SK-N-SH treated with all-trans-retinoic acid at 6 μM for 48 hours (cell line): ENCODE measurements at regions not wholly inside any gene's neighbourhood (a gene's known extent, or its start where the extent isn't known, plus 50 kb on each side); places are given as distances from the start of the nearest gene placed in this dataset.

ENCODE experiments used
- ATAC-seq: fragments of 200-7000 bp; cut with Tn5 transposase; 3 replicates; pipeline ENCODE4 v1.9.1; 2020; ENCODE audit warnings: mild to moderate bottlenecking, moderate library complexity
- ARNTL ChIP-seq: fragments of 450-650 bp; formaldehyde crosslinking; IDR thresholded peaks from 2 replicates; pipeline ENCODE4 v1.5.0; 2020; ENCODE audit warnings: low read depth, mild to moderate bottlenecking, moderate library complexity, borderline replicate concordance
- BACH2 ChIP-seq: fragments of 250-450 bp; sonication (Bioruptor Pico); IDR thresholded peaks from 2 replicates; pipeline ENCODE4 v1.9.0; 2021; ENCODE audit warnings: mild to moderate bottlenecking, borderline replicate concordance
- CREB5 ChIP-seq: fragments of 250-450 bp; sonication (Bioruptor Pico); IDR thresholded peaks from 2 replicates; pipeline ENCODE4 v1.5.1; 2020; ENCODE audit warnings: low read depth, mild to moderate bottlenecking, moderate library complexity
- CSDC2 ChIP-seq: fragments of 250-450 bp; sonication (Bioruptor Pico); IDR thresholded peaks from 2 replicates; pipeline ENCODE4 v1.5.0; 2020; ENCODE audit warnings: mild to moderate bottlenecking, moderate library complexity
- CSRNP3 ChIP-seq: fragments of 250-450 bp; sonication (Bioruptor Pico); IDR thresholded peaks from 2 replicates; pipeline ENCODE4 v1.5.1; 2021; ENCODE audit warnings: mild to moderate bottlenecking, moderate library complexity
- ESRRG ChIP-seq: fragments of 250-450 bp; sonication (Bioruptor Pico); IDR thresholded peaks from 2 replicates; pipeline ENCODE4 v1.6.1; 2021; ENCODE audit warnings: mild to moderate bottlenecking
- GLIS3 ChIP-seq: fragments of 250-450 bp; sonication (Bioruptor Pico); IDR thresholded peaks from 2 replicates; pipeline ENCODE4 v1.5.0; 2020; ENCODE audit warnings: mild to moderate bottlenecking, moderate library complexity
- ISL1 ChIP-seq: fragments of 250-450 bp; sonication (Bioruptor Pico); IDR thresholded peaks from 2 replicates; pipeline ENCODE4 v2.1.2; 2022; ENCODE audit warnings: mild to moderate bottlenecking, moderate library complexity
- PATZ1 ChIP-seq: fragments of 250-450 bp; sonication (Bioruptor Pico); IDR thresholded peaks from 2 replicates; pipeline ENCODE4 v1.8.0; 2020; ENCODE audit warnings: mild to moderate bottlenecking, moderate library complexity, borderline replicate concordance
- POU6F1 ChIP-seq: fragments of 250-450 bp; sonication (Bioruptor Pico); IDR thresholded peaks from 2 replicates; pipeline ENCODE4 v1.8.0; 2021; ENCODE audit warnings: low read depth, mild to moderate bottlenecking, moderate library complexity, borderline replicate concordance
- PPARA ChIP-seq: fragments of 250-450 bp; sonication (Bioruptor Pico); IDR thresholded peaks from 2 replicates; pipeline ENCODE4 v1.5.0; 2020; ENCODE audit warnings: mild to moderate bottlenecking, borderline replicate concordance
- SNAI2 ChIP-seq: fragments of 250-450 bp; sonication (Bioruptor Pico); IDR thresholded peaks from 2 replicates; pipeline ENCODE4 v1.5.0; 2020; ENCODE audit warnings: mild to moderate bottlenecking, moderate library complexity
- TCF4 ChIP-seq: fragments of 250-450 bp; sonication (Bioruptor Pico); IDR thresholded peaks from 2 replicates; pipeline ENCODE4 v1.8.0; 2021; ENCODE audit warnings: mild to moderate bottlenecking, moderate library complexity, borderline replicate concordance
- TOX ChIP-seq: fragments of 250-450 bp; sonication (Bioruptor Pico); IDR thresholded peaks from 2 replicates; pipeline ENCODE4 v1.8.0; 2021; ENCODE audit warnings: mild to moderate bottlenecking, moderate library complexity, borderline replicate concordance
- TSHZ2 ChIP-seq: fragments of 250-450 bp; sonication (Bioruptor Pico); IDR thresholded peaks from 2 replicates; pipeline ENCODE4 v1.5.0; 2020; ENCODE audit warnings: mild to moderate bottlenecking, moderate library complexity
- ZC3H10 ChIP-seq: fragments of 250-450 bp; sonication (Bioruptor Pico); IDR thresholded peaks from 2 replicates; pipeline ENCODE4 v1.5.1; 2021; ENCODE audit warnings: mild to moderate bottlenecking, moderate library complexity
- ZFP3 ChIP-seq: fragments of 250-450 bp; sonication (Bioruptor Pico); IDR thresholded peaks from 2 replicates; pipeline ENCODE4 v1.5.0; 2020; ENCODE audit warnings: mild to moderate bottlenecking, moderate library complexity
- ZFP30 ChIP-seq: fragments of 450-650 bp; formaldehyde crosslinking; IDR thresholded peaks from 2 replicates; pipeline ENCODE4 v1.5.0; 2022; ENCODE audit warnings: mild to moderate bottlenecking, moderate library complexity
- ZNF70 ChIP-seq: fragments of 450-650 bp; formaldehyde crosslinking; IDR thresholded peaks from 2 replicates; pipeline ENCODE4 v1.5.0; 2020; ENCODE audit warnings: mild to moderate bottlenecking, moderate library complexity
- ZNF8 ChIP-seq: fragments of 450-650 bp; formaldehyde crosslinking; IDR thresholded peaks from 2 replicates; pipeline ENCODE4 v1.5.0; 2020; ENCODE audit warnings: mild to moderate bottlenecking, moderate library complexity

- no peak for TF ChIP-seq BACH2 (CRISPR knock-in tag)
- TF ChIP-seq ZC3H10 (CRISPR knock-in tag), result no peak
- TF ChIP-seq TCF4 (CRISPR knock-in tag), result no peak
- no peak for TF ChIP-seq CSRNP3 (CRISPR knock-in tag)
- no peak for ATAC-seq
Observed at GRCh38 chr9:2496169-2496568, 125.4 kb upstream of the VLDLR start.

- no peak for ATAC-seq
- TF ChIP-seq ZFP30 (CRISPR knock-in tag) (no peak), ISL1 (no peak), TCF4 (CRISPR knock-in tag) (no peak), TOX (CRISPR knock-in tag) (no peak), GLIS3 (CRISPR knock-in tag) (no peak), PATZ1 (no peak), PPARA (CRISPR knock-in tag) (no peak), POU6F1 (CRISPR knock-in tag) (no peak), SNAI2 (CRISPR knock-in tag) (no peak), ESRRG (CRISPR knock-in tag) (no peak), CSDC2 (CRISPR knock-in tag) (no peak), BACH2 (CRISPR knock-in tag) (no peak), TSHZ2 (CRISPR knock-in tag) (no peak), CSRNP3 (CRISPR knock-in tag) (no peak), ZNF70 (CRISPR knock-in tag) (no peak), ZC3H10 (CRISPR knock-in tag) (no peak), ZNF8 (CRISPR knock-in tag) (no peak), CREB5 (CRISPR knock-in tag) (no peak), ZFP3 (no peak), ARNTL (CRISPR knock-in tag) (no peak)
Observed at GRCh38 chr9:2496934-2497333, 124.7 kb upstream of the VLDLR start.
